DMS53 (cell line): ENCODE measurements at regions not wholly inside any gene's neighbourhood (a gene's known extent, or its start where the extent isn't known, plus 50 kb on each side); places are given as distances from the start of the nearest gene placed in this dataset.
"Not testable (repeated sequence)": the region's sequence is repeated elsewhere in the genome, so short reads cannot be mapped to it uniquely, and the experiment has no call there.

Experiments used
- DNase-seq: peaks from one replicate; lab custom pipeline; 2025; lab: John Stamatoyannopoulos, UW

DNA sequence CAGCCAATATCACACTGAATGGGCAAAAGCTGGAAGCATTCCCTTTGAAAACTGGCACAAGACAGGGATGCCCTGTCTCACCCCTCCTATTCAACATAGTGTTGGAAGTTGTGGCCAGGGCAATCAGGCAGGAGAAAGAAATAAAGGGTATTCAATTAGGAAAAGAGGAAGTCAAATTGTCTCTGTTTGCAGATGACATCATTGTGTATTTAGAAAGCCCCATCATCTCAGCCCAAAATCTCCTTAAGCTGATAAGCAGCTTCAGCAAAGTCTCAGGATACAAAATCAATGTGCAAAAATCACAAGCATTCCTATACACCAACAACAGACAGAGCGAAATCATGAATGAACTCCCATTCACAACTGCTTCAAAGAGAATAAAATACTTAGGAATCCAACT lies 223.2 kb downstream of the MEX3B start:
- not testable (repeated sequence) for DNase-seq

DNA sequence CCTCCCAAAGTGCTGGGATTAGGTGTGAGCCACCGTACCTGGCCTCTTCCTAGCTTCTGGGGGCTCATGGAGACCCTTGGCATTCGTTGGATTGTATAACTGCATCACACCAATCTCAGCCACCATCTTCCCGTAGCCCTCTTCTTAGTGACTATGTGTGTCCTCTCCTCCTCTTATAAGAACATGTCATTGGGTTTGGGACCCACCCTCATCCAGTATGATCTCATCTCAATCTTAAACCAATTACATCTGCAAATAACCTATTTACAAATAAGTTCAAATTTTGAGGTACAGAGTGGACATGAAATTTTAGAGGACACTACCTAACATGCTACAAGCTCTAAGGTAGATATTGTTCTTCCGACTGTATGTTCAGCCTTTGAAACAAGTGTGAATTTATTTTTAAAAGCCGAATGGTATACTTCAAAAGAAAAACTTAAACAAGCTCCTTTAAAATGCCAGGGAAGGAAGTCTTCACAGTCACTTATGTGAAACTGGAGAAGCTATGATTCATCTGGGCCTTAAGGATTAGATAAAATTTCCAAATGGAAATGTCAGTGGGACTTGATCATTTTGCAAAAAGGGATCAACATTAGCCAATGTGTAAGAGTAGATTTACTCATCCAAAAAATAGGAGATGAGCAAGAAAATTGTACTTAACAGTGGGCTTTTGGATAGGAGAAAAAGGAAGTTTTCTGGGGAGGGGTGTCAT lies 225.7 kb downstream of the MEX3B start:
- no peak for DNase-seq

GRCh38 chr15:81814882-81815455 lies 230.8 kb downstream of the MEX3B start:
- DNase-seq, result no peak

GRCh38 chr15:81813215-81813614 lies 232.6 kb downstream of the MEX3B start:
- peak; percentile 65 for DNase-seq

- no peak for DNase-seq
Observed at GRCh38 chr15:81812456-81812855, 233.4 kb downstream of the MEX3B start.

DNA sequence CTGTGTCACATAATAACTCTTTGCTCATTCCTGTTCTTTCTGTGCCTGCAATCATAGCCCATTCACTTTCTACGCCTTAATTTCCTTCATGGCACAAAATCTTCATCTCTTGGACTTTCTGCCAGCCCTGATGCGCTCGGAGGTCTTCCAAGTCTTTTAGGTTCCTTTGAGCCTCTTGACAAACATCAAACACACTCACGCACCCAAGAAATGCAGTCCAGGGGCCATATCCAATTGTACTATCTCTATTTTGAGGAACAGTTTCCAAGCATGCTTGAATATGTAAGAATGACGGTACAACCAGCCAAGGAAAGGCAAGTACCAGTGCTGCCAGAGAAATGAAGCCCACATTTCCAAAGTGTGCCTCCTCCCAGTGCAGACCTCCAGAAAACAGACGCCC lies 234.1 kb downstream of the MEX3B start:
- no peak for DNase-seq

- peak; percentile 58 for DNase-seq
Observed at GRCh38 chr15:81809543-81809942, 236.3 kb downstream of the MEX3B start.

DNA sequence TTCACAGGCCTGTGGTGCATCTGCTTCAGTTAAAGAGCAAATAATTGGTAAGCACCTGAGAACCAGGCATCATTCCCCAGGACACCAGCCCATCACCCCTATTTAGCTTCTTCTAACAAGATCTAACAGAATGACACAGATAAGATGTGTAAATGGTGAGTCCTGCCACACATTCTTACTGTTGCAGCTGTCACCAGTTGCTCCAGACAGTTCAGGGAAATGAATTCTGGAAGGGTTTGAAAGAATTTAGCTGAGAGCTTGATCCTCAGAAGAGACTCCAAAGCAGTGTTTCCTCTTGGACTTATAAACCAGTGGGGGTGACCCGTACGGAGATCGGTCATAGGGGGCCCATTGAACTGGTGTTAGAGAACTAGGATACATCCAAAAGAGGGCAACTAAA lies 238.0 kb downstream of the MEX3B start:
- DNase-seq, result no peak

DNA sequence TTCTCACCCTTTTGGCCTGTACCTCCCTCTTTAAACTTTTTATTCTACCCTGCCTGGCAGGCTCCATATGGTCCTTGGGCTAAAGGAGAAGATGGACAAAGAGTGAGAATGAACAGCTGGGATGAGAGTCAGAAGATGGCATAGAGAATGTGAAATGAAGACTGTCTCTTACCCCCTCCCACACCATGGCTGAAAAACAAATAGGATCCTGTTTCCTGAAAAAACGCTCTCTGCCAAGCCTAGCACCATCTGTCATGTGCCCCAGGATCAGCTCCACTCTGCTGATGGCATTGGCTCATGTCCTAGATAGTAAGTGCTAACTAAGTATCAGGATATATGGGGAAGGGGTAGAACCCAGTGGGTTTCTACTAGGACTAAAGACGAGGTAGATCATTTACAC lies 238.6 kb downstream of the MEX3B start:
- DNase-seq, result no peak

- DNase-seq, result no peak
Observed at GRCh38 chr15:81795899-81796298, 249.9 kb downstream of the MEX3B start.

DNA sequence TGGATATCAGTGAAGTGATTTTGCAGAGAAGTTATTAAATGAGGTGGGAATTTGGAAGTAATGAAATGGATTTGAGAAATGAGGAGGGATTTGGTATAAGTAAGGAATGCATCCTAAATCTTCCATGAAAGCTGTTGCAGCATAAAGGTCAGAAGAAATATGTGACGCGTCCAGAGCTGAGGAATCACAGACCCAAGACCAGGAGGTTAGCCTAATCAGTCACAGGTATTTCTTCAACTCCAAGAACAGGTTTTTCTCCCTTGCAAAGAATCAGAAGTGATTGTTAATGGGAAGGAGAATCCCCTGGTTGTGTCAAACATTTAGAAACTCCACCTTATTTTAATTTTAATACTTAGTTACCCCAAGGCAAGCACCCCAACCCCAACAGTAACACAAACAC lies 253.2 kb downstream of the MEX3B start:
- peak; percentile 29 for DNase-seq

- DNase-seq, result not testable (repeated sequence)
Observed at GRCh38 chr15:81791322-81791721, 254.5 kb downstream of the MEX3B start.

DNA sequence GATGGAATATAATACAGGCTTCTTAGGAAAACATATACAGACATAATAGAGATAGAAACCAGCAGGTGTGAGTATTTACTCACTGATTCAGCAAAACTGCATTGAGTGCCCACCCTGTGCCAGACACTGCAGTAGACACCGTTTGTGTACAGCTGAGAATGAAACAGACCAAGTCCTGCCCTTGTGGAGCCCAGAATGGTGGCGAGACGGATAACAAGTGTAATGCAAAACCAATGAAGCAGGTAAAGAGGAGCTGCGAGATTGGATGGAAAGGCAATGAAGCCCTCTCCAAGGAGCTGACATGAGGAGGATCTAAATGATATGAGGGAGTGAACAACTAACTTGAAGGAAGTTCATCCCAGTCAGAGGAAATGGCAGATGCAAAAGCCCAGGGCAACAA lies 256.4 kb downstream of the MEX3B start:
- DNase-seq, result peak; percentile 42

- DNase-seq, result no peak
Observed at GRCh38 chr15:81786776-81787175, 259.0 kb downstream of the MEX3B start.

DNA sequence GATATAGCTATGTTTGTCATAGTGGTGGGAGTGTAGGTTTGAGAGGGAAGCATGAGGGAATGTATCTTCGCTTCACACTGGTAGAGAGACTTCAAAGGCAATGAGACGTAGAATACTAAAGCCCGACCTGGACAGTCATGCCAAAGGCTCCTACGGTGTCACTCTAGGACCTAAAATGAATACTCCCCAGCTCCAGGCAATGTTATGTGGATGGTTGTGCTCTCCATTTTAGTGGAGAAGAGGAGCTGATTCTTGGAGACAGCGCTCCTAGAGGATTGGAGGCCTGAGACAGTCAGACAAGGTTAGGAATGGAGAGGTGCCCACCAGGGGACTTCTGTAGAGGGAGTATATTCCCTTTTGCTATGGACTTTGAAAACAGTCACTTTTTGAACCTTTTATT lies 260.1 kb downstream of the MEX3B start:
- DNase-seq, result no peak

DNA sequence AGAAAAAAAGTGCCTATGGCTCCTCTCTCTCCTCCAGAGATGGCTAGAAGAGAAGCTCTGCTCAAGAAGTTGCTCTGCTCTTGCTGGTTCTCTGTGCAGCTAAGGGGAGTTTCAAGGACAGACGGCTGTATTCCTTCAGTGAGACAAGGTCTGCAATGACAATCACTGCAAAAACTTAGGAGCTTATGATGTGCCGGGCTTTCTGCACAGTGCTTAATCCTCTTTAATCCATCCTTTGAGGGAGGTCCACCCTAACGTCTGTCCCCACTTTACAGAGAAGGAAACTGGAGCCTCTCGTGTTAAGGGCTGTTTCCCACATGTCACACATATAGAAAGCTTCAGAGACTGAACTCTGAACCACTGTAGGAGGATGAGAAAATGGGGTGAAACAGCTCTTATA lies 260.6 kb downstream of the MEX3B start:
- no peak for DNase-seq

DNA sequence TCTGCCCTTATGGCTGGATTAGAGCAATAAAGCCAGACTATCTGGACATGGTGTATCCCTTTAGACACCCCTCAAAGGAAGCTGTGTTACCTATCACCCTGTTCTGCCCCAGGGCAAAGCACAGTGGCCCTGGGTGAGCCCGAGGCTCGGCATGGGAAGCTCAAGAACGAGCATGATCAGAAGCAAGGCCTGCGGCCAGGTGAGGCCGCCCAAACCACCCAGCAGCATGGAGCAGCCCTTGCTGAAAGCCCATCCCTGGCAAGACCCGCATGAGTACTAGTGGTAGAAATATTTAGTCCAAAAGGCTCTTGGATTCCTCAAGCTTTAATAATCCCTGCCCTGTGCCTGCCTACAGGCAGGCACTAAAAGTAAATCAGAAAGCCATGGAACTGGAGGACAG lies 261.1 kb downstream of the MEX3B start:
- DNase-seq, result no peak

- DNase-seq, result no peak
Observed at GRCh38 chr15:81783586-81783985, 262.2 kb downstream of the MEX3B start.

DNA sequence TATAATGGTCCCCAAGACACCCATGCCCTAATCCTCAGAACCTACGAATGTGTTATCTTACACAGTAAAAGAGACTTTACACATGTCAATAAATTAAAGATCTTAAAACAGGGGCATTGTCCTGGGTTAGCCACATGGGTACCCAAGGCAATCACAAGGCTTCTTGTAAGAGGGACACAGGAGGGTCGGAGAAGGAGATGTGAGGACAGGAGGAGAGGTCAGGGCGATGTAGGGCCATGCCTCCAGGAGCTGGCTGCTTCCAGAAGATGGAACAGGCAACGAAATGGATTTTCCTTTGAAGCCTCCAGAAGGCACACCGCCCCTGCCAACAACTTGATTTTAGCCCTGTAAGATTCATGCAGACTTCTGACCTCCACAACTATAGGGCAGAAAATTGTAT lies 262.7 kb downstream of the MEX3B start:
- DNase-seq, result no peak

DNA sequence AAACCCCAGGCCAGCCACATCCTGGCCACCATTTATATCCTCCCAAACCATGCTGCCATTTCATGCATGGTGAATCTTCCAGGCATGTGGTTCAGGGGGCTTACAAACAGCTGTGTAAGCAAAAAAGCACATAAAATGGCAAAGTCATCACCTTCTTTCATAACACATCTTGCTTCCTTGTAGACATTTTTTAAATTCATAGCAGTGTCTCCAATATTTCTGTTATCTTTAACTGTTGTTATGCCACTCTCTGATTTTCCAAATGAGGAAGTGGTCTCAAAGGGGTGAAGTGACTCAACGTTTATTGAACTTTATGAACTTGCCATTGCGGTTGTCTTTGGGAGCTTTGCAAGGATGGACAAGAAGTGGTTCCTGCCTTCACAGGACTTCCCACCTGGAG lies 264.4 kb downstream of the MEX3B start:
- DNase-seq, result no peak

DNA sequence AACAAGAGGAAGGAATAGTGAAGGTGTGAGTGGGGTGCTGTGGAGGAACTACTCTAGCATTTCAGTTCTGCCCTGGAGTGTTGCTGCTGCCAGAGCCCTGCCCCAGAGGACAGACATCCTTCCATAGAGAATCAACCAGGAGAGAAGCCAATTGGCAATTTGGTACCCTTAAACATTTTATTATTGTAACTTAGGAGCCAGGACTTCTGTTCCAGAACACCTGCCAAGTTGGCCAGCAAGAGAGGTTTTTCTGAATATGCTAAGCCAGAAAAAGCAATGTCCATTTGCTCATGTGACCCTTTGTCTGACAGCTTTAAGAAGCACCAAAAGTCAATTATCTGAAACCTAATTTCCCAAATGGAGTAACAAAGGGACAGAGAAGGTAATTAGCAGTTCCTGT lies 264.9 kb downstream of the MEX3B start:
- no peak for DNase-seq

DNA sequence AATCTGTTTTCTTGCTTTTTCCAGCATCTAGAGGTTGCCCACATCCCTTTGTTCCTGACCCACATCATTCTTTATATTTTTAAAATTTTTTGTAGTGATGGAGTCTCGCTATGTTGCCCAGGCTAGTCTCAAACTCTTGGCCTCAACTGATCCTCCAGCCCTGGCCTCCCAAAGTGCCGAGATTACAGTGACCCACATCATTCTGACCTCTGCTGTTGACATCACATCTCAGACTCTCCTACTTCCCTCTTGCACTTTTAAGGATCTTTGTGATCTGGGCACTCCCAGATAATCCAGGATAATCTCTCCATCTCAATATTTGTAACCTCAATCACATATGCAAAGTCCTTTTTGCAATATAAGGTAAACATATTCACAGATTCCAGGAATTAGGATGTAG lies 266.6 kb downstream of the MEX3B start:
- DNase-seq, result no peak

DNA sequence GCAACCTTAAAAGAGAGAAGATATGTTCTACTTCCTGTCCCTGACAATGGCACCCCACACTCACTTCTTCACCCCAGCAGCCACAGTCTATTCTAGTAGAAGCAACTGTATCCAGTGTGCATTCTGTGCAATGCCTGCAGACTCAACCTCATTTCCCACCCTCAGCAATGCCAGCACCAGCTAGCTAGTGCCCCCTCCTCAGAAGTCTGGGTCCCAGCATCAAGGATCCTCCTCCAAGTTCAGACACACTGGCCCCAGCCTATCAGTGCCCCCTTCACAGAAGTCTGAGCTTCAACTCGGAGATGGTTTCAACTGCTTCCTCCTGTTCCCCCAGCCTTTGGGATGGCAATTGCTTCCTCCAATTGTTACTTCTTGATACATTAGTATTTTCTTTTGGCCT lies 268.3 kb downstream of the MEX3B start:
- no peak for DNase-seq

- DNase-seq, result no peak
Observed at GRCh38 chr15:81776976-81777375, 268.8 kb downstream of the MEX3B start.
